Liver (tissue), 8 donors: ENCODE measurements at regions not wholly inside any gene's neighbourhood (a gene's known extent, or its start where the extent isn't known, plus 50 kb on each side); places are given as distances from the start of the nearest gene placed in this dataset.

Experiments
- DNase-seq: peaks from one replicate; pipeline ENCODE4 v3.0.0-alpha.2; 2017; ENCODE audit warnings: low spot score
- H3K27ac ChIP-seq, 2 donors: one replicate each; pipeline ENCODE4 v1.7.0; 2013; ENCODE audit warnings: inconsistent platforms in 2 of 2, low read length in 2 of 2, control low read depth in 1 of 2, low read depth in 1 of 2, mild to moderate bottlenecking in 1 of 2
- H3K27me3 ChIP-seq, 4 donors: one replicate each; pipeline versions ENCODE4 v1.6.1 to v1.7.0; 2013; ENCODE audit warnings: low read length in 3 of 4, inconsistent platforms in 1 of 4, mild to moderate bottlenecking in 1 of 4, moderate library complexity in 1 of 4; ENCODE audit not compliant: control insufficient read depth in 4 of 4, insufficient read depth in 4 of 4
- H3K36me3 ChIP-seq, 4 donors: one replicate each; pipeline versions ENCODE4 v1.6.1 to v1.7.0; 2013; ENCODE audit warnings: low read length in 3 of 4, mild to moderate bottlenecking in 3 of 4, low read depth in 1 of 4, moderate library complexity in 1 of 4; ENCODE audit not compliant: control insufficient read depth in 4 of 4, insufficient read depth in 3 of 4
- H3K4me1 ChIP-seq, 4 donors: one replicate each; pipeline versions ENCODE4 v1.6.1 to v1.7.0; 2013; ENCODE audit warnings: low read length in 3 of 4, mild to moderate bottlenecking in 3 of 4, moderate library complexity in 1 of 4; ENCODE audit not compliant: control insufficient read depth in 4 of 4, insufficient read depth in 4 of 4
- H3K4me3 ChIP-seq, 3 donors: one replicate each; pipeline versions ENCODE4 v1.6.1 to v1.7.0; 2013; ENCODE audit warnings: low read length in 3 of 3, control low read depth in 1 of 3, low read depth in 1 of 3, mild to moderate bottlenecking in 1 of 3
- H3K9ac ChIP-seq, 2 donors: one replicate each; pipeline ENCODE4 v1.7.0; 2013; ENCODE audit warnings: low read length in 2 of 2, mild to moderate bottlenecking in 2 of 2, moderate library complexity in 2 of 2, control low read depth in 1 of 2, low read depth in 1 of 2
- H3K9me3 ChIP-seq, 4 donors: one replicate each; pipeline versions ENCODE4 v1.6.1 to v1.7.0; 2013; ENCODE audit warnings: low read length in 3 of 4; ENCODE audit not compliant: control insufficient read depth in 4 of 4
- ATF3 ChIP-seq: IDR thresholded peaks from 2 replicates; pipeline ENCODE4 v1.6.1; 2016; ENCODE audit warnings: antibody characterized with exemption
- CTCF ChIP-seq: fragments of 150-350 bp; IDR thresholded peaks from 2 replicates; pipeline ENCODE4 v1.5.1; 2017; ENCODE audit warnings: improper control_type of control experiment, low read depth, low read length; ENCODE audit not compliant: missing input control
- EGR1 ChIP-seq, 2 donors: IDR thresholded peaks; 2 replicates each; pipeline ENCODE4 v1.6.1; 2016 to 2018; ENCODE audit warnings: antibody characterized with exemption in 2 of 2, low read depth in 2 of 2
- FOXA1 ChIP-seq: IDR thresholded peaks from 2 replicates; pipeline ENCODE4 v1.6.1; 2016; ENCODE audit warnings: antibody characterized with exemption
- FOXA2 ChIP-seq: IDR thresholded peaks from 2 replicates; pipeline ENCODE4 v1.6.1; 2016; ENCODE audit warnings: antibody characterized with exemption
- GABPA ChIP-seq, 2 donors: IDR thresholded peaks in 1 of 2; conservative IDR thresholded peaks in 1 of 2; 2 replicates each; pipeline ENCODE4 v1.6.1; 2016; ENCODE audit warnings: antibody characterized with exemption in 2 of 2, mild to moderate bottlenecking in 1 of 2, moderate library complexity in 1 of 2
- HNF4A ChIP-seq, 2 donors: conservative IDR thresholded peaks; 2 replicates each; pipeline ENCODE4 v1.6.1; 2016; ENCODE audit warnings: antibody characterized with exemption in 2 of 2, mild to moderate bottlenecking in 2 of 2
- HNF4G ChIP-seq: IDR thresholded peaks from 2 replicates; pipeline ENCODE4 v1.6.1; 2016; ENCODE audit warnings: antibody characterized with exemption
- JUND ChIP-seq, 2 donors: IDR thresholded peaks; 2 replicates each; pipeline ENCODE4 v1.6.1; 2016; ENCODE audit warnings: antibody characterized with exemption in 2 of 2
- MAX ChIP-seq: IDR thresholded peaks from 2 replicates; pipeline ENCODE4 v1.6.1; 2016; ENCODE audit warnings: antibody characterized with exemption
- NR2F2 ChIP-seq: IDR thresholded peaks from 2 replicates; pipeline ENCODE4 v1.6.1; 2016; ENCODE audit warnings: antibody characterized with exemption
- RAD21 ChIP-seq, 2 donors: IDR thresholded peaks; 2 replicates each; pipeline ENCODE4 v1.6.1; 2016; ENCODE audit warnings: antibody characterized with exemption in 2 of 2, mild to moderate bottlenecking in 2 of 2
- REST ChIP-seq: IDR thresholded peaks from 2 replicates; pipeline ENCODE4 v1.6.1; 2016; ENCODE audit warnings: antibody characterized with exemption, mild to moderate bottlenecking
- RXRA ChIP-seq, 2 donors: IDR thresholded peaks; 2 replicates each; pipeline ENCODE4 v1.6.1; 2017 to 2018; ENCODE audit warnings: antibody characterized with exemption in 2 of 2, mild to moderate bottlenecking in 1 of 2
- SP1 ChIP-seq: IDR thresholded peaks from 2 replicates; pipeline ENCODE4 v1.6.1; 2018; ENCODE audit warnings: antibody characterized with exemption, mild to moderate bottlenecking
- TAF1 ChIP-seq: conservative IDR thresholded peaks from 2 replicates; pipeline ENCODE4 v1.6.1; 2016; ENCODE audit warnings: antibody characterized with exemption, mild to moderate bottlenecking
- YY1 ChIP-seq: IDR thresholded peaks from 2 replicates; pipeline ENCODE4 v1.6.1; 2016; ENCODE audit warnings: antibody characterized with exemption, mild to moderate bottlenecking
- ZBTB33 ChIP-seq: IDR thresholded peaks from 2 replicates; pipeline ENCODE4 v1.6.1; 2016; ENCODE audit warnings: antibody characterized with exemption
- WGBS: extraction: QIAGEN DNeasy Blood & Tissue Kit; methylation state at CpG from one replicate; pipeline ENCODE4 v1.1.7; 2013; 5-methylcytosine and 5-hydroxymethylcytosine counted together
- donor health status: healthy.
- donor health status: healthy.
- donor health status: healthy.
- donor health status: healthy.
- donor health status: healthy.

GRCh38 chr5:2610986-2611385 is 140.5 kb downstream of the IRX2 start:
- H3K27me3 ChIP-seq = no peaks in the 10 kb centered on the region
- peaks cover 0 to 4% (median 4%) of the 10 kb centered on the region in 4 donors for H3K9me3 ChIP-seq
- TF ChIP-seq EGR1 (IDR thresholded peaks at IDR 0.05; ENCODE audit: low read depth in 2 of 2) (no peak), ZBTB33 (no peak), RAD21 (IDR thresholded peaks at IDR 0.05) (no peak), JUND (IDR thresholded peaks at IDR 0.05) (no peak), CTCF (no peak), GABPA (IDR thresholded peaks at IDR 0.05 in 1 of 2, conservative IDR thresholded peaks at IDR 0.05 in 1 of 2) (no peak), REST (no peak), NR2F2 (no peak), FOXA1 (no peak), ATF3 (no peak), TAF1 (no peak), FOXA2 (no peak), RXRA (IDR thresholded peaks at IDR 0.05) (no peak), SP1 (no peak), HNF4A (conservative IDR thresholded peaks at IDR 0.05) (no peak), YY1 (no peak), MAX (no peak), HNF4G (no peak)
- H3K27ac ChIP-seq = no peak overlapping the region
- DNase-seq = no peak
- no peak overlapping the region for H3K4me3 ChIP-seq
- H3K9ac ChIP-seq = no peak overlapping the region
- 83% methylated on average over 5 of the region's 5 CpGs for WGBS
- no peaks in the 10 kb centered on the region for H3K4me1 ChIP-seq
- H3K36me3 ChIP-seq = no peaks in the 10 kb centered on the region

GRCh38 chr5:2608391-2608790 is 143.1 kb downstream of the IRX2 start:
- Histone ChIP-seq H3K4me3 (no peak overlapping the region), H3K9me3 (peaks cover 0 to 3% (median under 1%) of the 10 kb centered on the region in 4 donors), H3K27me3 (no peaks in the 10 kb centered on the region), H3K27ac (no peak overlapping the region), H3K36me3 (no peaks in the 10 kb centered on the region), H3K4me1 (no peaks in the 10 kb centered on the region), H3K9ac (no peak overlapping the region)
- no peak for DNase-seq
- 77% methylated on average over 6 of the region's 6 CpGs for WGBS
- TF ChIP-seq GABPA (IDR thresholded peaks at IDR 0.05 in 1 of 2, conservative IDR thresholded peaks at IDR 0.05 in 1 of 2) = no peak
- TF ChIP-seq CTCF = no peak
- no peak for TF ChIP-seq FOXA1
- TF ChIP-seq HNF4G = no peak
- no peak for TF ChIP-seq MAX
- TF ChIP-seq ZBTB33 = no peak
- no peak for TF ChIP-seq NR2F2
- no peak for TF ChIP-seq ATF3
- TF ChIP-seq RXRA (IDR thresholded peaks at IDR 0.05) = no peak
- TF ChIP-seq RAD21 (IDR thresholded peaks at IDR 0.05) = no peak
- no peak for TF ChIP-seq JUND (IDR thresholded peaks at IDR 0.05)
- TF ChIP-seq FOXA2 = no peak
- no peak for TF ChIP-seq EGR1 (IDR thresholded peaks at IDR 0.05; ENCODE audit: low read depth in 2 of 2)
- TF ChIP-seq TAF1 = no peak
- TF ChIP-seq YY1 = no peak
- no peak for TF ChIP-seq HNF4A (conservative IDR thresholded peaks at IDR 0.05)
- TF ChIP-seq SP1 = no peak
